Uterus (tissue), 2 donors: ENCODE measurements at regions not wholly inside any gene's neighbourhood (a gene's known extent, or its start where the extent isn't known, plus 50 kb on each side); places are given as distances from the start of the nearest gene placed in this dataset.
"Not testable (repeated sequence)": the region's sequence is repeated elsewhere in the genome, so short reads cannot be mapped to it uniquely, and the experiment has no call there.

Source experiments
- CTCF ChIP-seq, 4 experiments: fragments of 200-600 bp in 2 of 4; fragments of 450-650 bp in 2 of 4; sonication (generic) in 2 of 4; IDR thresholded peaks; one replicate each; pipeline ENCODE4 v1.5.1; 2016 to 2019; ENCODE audit warnings: antibody characterized with exemption in 4 of 4, mild to moderate bottlenecking in 2 of 4, moderate library complexity in 1 of 4
- POLR2A ChIP-seq, 2 donors: fragments of 450-650 bp; IDR thresholded peaks; one replicate each; pipeline ENCODE4 v1.6.1; 2016; ENCODE audit warnings: antibody characterized with exemption in 2 of 2, mild to moderate bottlenecking in 1 of 2, moderate library complexity in 1 of 2

GRCh38 chr21:10397495-10397915 lies 123.9 kb upstream of the TPTE start:
- TF ChIP-seq POLR2A, CTCF (IDR thresholded peaks at IDR 0.05): not testable (repeated sequence)
